ENCODE measurements at regions not wholly inside any gene's neighbourhood (a gene's known extent, or its start where the extent isn't known, plus 50 kb on each side); places are given as distances from the start of the nearest gene placed in this dataset.

GRCh38 chr13:29993716-29994488 is 143.5 kb upstream of the UBL3 start:
- no peak for DNase-seq

GRCh38 chr13:29993196-29993595 is 142.8 kb upstream of the UBL3 start:
- Histone ChIP-seq H3K27ac (ENCODE audit: insufficient read depth, low read length, poor library complexity, severe bottlenecking) (no peak overlapping the region), H3K36me3 (ENCODE audit: control insufficient read depth, insufficient read depth, low read length) (no peaks in the 10 kb centered on the region)

More at GRCh38 chr13:29993716-29994488, 143.5 kb upstream of the UBL3 start:
- Histone ChIP-seq H3K4me1 (ENCODE audit: control insufficient read depth, insufficient read depth, low read length, poor library complexity, severe bottlenecking) (no peaks in the 10 kb centered on the region), H3K9me3 (ENCODE audit: control insufficient read depth, low read length) (no peaks in the 10 kb centered on the region), H3K27ac (ENCODE audit: insufficient read depth, low read length, poor library complexity, severe bottlenecking) (no peak overlapping the region), H3K4me3 (ENCODE audit: insufficient read depth, low read depth, low read length, poor library complexity, severe bottlenecking) (no peak overlapping the region), H3K36me3 (ENCODE audit: control insufficient read depth, insufficient read depth, low read length) (no peaks in the 10 kb centered on the region), H3K27me3 (replicated peaks; ENCODE audit: control insufficient read depth, insufficient read depth, low read length, poor library complexity, severe bottlenecking) (no peaks in the 10 kb centered on the region)

GRCh38 chr13:29991343-29991742 is 140.9 kb upstream of the UBL3 start:
- DNase-seq: no peak
- no peaks in the 10 kb centered on the region for H3K4me1 ChIP-seq (ENCODE audit: control insufficient read depth, insufficient read depth, low read length, poor library complexity, severe bottlenecking)

More at GRCh38 chr13:29993196-29993595, 142.8 kb upstream of the UBL3 start:
- Histone ChIP-seq H3K9me3 (ENCODE audit: control insufficient read depth, low read length) (no peaks in the 10 kb centered on the region), H3K4me1 (ENCODE audit: control insufficient read depth, insufficient read depth, low read length, poor library complexity, severe bottlenecking) (no peaks in the 10 kb centered on the region), H3K27me3 (replicated peaks; ENCODE audit: control insufficient read depth, insufficient read depth, low read length, poor library complexity, severe bottlenecking) (no peaks in the 10 kb centered on the region), H3K4me3 (ENCODE audit: insufficient read depth, low read depth, low read length, poor library complexity, severe bottlenecking) (no peak overlapping the region)
- DNase-seq: no peak

GRCh38 chr13:29987340-29987739 is 136.9 kb upstream of the UBL3 start:
- no peak overlapping the region for H3K27ac ChIP-seq (ENCODE audit: insufficient read depth, low read length, poor library complexity, severe bottlenecking)
- H3K27me3 ChIP-seq (replicated peaks; ENCODE audit: control insufficient read depth, insufficient read depth, low read length, poor library complexity, severe bottlenecking): no peaks in the 10 kb centered on the region
- no peak for DNase-seq
- no peaks in the 10 kb centered on the region for H3K4me1 ChIP-seq (ENCODE audit: control insufficient read depth, insufficient read depth, low read length, poor library complexity, severe bottlenecking)
- H3K9me3 ChIP-seq (ENCODE audit: control insufficient read depth, low read length): no peaks in the 10 kb centered on the region
- no peaks in the 10 kb centered on the region for H3K36me3 ChIP-seq (ENCODE audit: control insufficient read depth, insufficient read depth, low read length)
- no peak overlapping the region for H3K4me3 ChIP-seq (ENCODE audit: insufficient read depth, low read depth, low read length, poor library complexity, severe bottlenecking)

More at GRCh38 chr13:29991343-29991742, 140.9 kb upstream of the UBL3 start:
- no peak overlapping the region for H3K27ac ChIP-seq (ENCODE audit: insufficient read depth, low read length, poor library complexity, severe bottlenecking)
- H3K4me3 ChIP-seq (ENCODE audit: insufficient read depth, low read depth, low read length, poor library complexity, severe bottlenecking): no peak overlapping the region
- H3K9me3 ChIP-seq (ENCODE audit: control insufficient read depth, low read length): no peaks in the 10 kb centered on the region
- no peaks in the 10 kb centered on the region for H3K27me3 ChIP-seq (replicated peaks; ENCODE audit: control insufficient read depth, insufficient read depth, low read length, poor library complexity, severe bottlenecking)
- no peaks in the 10 kb centered on the region for H3K36me3 ChIP-seq (ENCODE audit: control insufficient read depth, insufficient read depth, low read length)

- Histone ChIP-seq H3K4me1 (ENCODE audit: control insufficient read depth, insufficient read depth, low read length, poor library complexity, severe bottlenecking) (no peaks in the 10 kb centered on the region), H3K27me3 (replicated peaks; ENCODE audit: control insufficient read depth, insufficient read depth, low read length, poor library complexity, severe bottlenecking) (no peaks in the 10 kb centered on the region), H3K4me3 (ENCODE audit: insufficient read depth, low read depth, low read length, poor library complexity, severe bottlenecking) (no peak overlapping the region), H3K27ac (ENCODE audit: insufficient read depth, low read length, poor library complexity, severe bottlenecking) (no peak overlapping the region), H3K9me3 (ENCODE audit: control insufficient read depth, low read length) (no peaks in the 10 kb centered on the region), H3K36me3 (ENCODE audit: control insufficient read depth, insufficient read depth, low read length) (no peaks in the 10 kb centered on the region)
- DNase-seq: no peak
Measured at GRCh38 chr13:29980339-29980738, 129.9 kb upstream of the UBL3 start.

- no peaks in the 10 kb centered on the region for H3K27me3 ChIP-seq (replicated peaks; ENCODE audit: control insufficient read depth, insufficient read depth, low read length, poor library complexity, severe bottlenecking)
- H3K36me3 ChIP-seq (ENCODE audit: control insufficient read depth, insufficient read depth, low read length): no peaks in the 10 kb centered on the region
- H3K9me3 ChIP-seq (ENCODE audit: control insufficient read depth, low read length): no peaks in the 10 kb centered on the region
- DNase-seq: no peak
- H3K4me3 ChIP-seq (ENCODE audit: insufficient read depth, low read depth, low read length, poor library complexity, severe bottlenecking): no peak overlapping the region
- H3K27ac ChIP-seq (ENCODE audit: insufficient read depth, low read length, poor library complexity, severe bottlenecking): no peak overlapping the region
- H3K4me1 ChIP-seq (ENCODE audit: control insufficient read depth, insufficient read depth, low read length, poor library complexity, severe bottlenecking): no peaks in the 10 kb centered on the region
Measured at GRCh38 chr13:29978211-29978610, 127.8 kb upstream of the UBL3 start.

- H3K4me3 ChIP-seq (ENCODE audit: insufficient read depth, low read depth, low read length, poor library complexity, severe bottlenecking): no peak overlapping the region
- DNase-seq: no peak
Measured at GRCh38 chr13:29977476-29978120, 127.2 kb upstream of the UBL3 start.

GRCh38 chr13:29976535-29976934 is 126.1 kb upstream of the UBL3 start:
- Histone ChIP-seq H3K4me1 (ENCODE audit: control insufficient read depth, insufficient read depth, low read length, poor library complexity, severe bottlenecking) (no peaks in the 10 kb centered on the region), H3K27me3 (replicated peaks; ENCODE audit: control insufficient read depth, insufficient read depth, low read length, poor library complexity, severe bottlenecking) (no peaks in the 10 kb centered on the region), H3K27ac (ENCODE audit: insufficient read depth, low read length, poor library complexity, severe bottlenecking) (no peak overlapping the region), H3K4me3 (ENCODE audit: insufficient read depth, low read depth, low read length, poor library complexity, severe bottlenecking) (no peak overlapping the region), H3K9me3 (ENCODE audit: control insufficient read depth, low read length) (no peaks in the 10 kb centered on the region), H3K36me3 (ENCODE audit: control insufficient read depth, insufficient read depth, low read length) (no peaks in the 10 kb centered on the region)
- no peak for DNase-seq

More at GRCh38 chr13:29977476-29978120, 127.2 kb upstream of the UBL3 start:
- H3K9me3 ChIP-seq (ENCODE audit: control insufficient read depth, low read length): no peaks in the 10 kb centered on the region
- no peak overlapping the region for H3K27ac ChIP-seq (ENCODE audit: insufficient read depth, low read length, poor library complexity, severe bottlenecking)
- no peaks in the 10 kb centered on the region for H3K4me1 ChIP-seq (ENCODE audit: control insufficient read depth, insufficient read depth, low read length, poor library complexity, severe bottlenecking)
- H3K36me3 ChIP-seq (ENCODE audit: control insufficient read depth, insufficient read depth, low read length): no peaks in the 10 kb centered on the region
- H3K27me3 ChIP-seq (replicated peaks; ENCODE audit: control insufficient read depth, insufficient read depth, low read length, poor library complexity, severe bottlenecking): no peaks in the 10 kb centered on the region

- Histone ChIP-seq H3K4me3 (ENCODE audit: insufficient read depth, low read depth, low read length, poor library complexity, severe bottlenecking) (no peak overlapping the region), H3K27ac (ENCODE audit: insufficient read depth, low read length, poor library complexity, severe bottlenecking) (no peak overlapping the region), H3K36me3 (ENCODE audit: control insufficient read depth, insufficient read depth, low read length) (no peaks in the 10 kb centered on the region), H3K27me3 (replicated peaks; ENCODE audit: control insufficient read depth, insufficient read depth, low read length, poor library complexity, severe bottlenecking) (no peaks in the 10 kb centered on the region), H3K4me1 (ENCODE audit: control insufficient read depth, insufficient read depth, low read length, poor library complexity, severe bottlenecking) (no peaks in the 10 kb centered on the region), H3K9me3 (ENCODE audit: control insufficient read depth, low read length) (no peaks in the 10 kb centered on the region)
- no peak for DNase-seq
Measured at GRCh38 chr13:29975283-29975682, 124.9 kb upstream of the UBL3 start.

GRCh38 chr13:29969286-29969685 is 118.9 kb upstream of the UBL3 start:
- Histone ChIP-seq H3K27ac (ENCODE audit: insufficient read depth, low read length, poor library complexity, severe bottlenecking) (no peak overlapping the region), H3K4me3 (ENCODE audit: insufficient read depth, low read depth, low read length, poor library complexity, severe bottlenecking) (no peak overlapping the region), H3K4me1 (ENCODE audit: control insufficient read depth, insufficient read depth, low read length, poor library complexity, severe bottlenecking) (no peaks in the 10 kb centered on the region), H3K27me3 (replicated peaks; ENCODE audit: control insufficient read depth, insufficient read depth, low read length, poor library complexity, severe bottlenecking) (no peaks in the 10 kb centered on the region), H3K36me3 (ENCODE audit: control insufficient read depth, insufficient read depth, low read length) (no peaks in the 10 kb centered on the region), H3K9me3 (ENCODE audit: control insufficient read depth, low read length) (no peaks in the 10 kb centered on the region)
- DNase-seq: no peak
